Adrenal gland (tissue), 5 donors: ENCODE measurements at regions not wholly inside any gene's neighbourhood (a gene's known extent, or its start where the extent isn't known, plus 50 kb on each side); places are given as distances from the start of the nearest gene placed in this dataset.

Experiments used
- POLR2A ChIP-seq, 2 donors: fragments of 450-650 bp; IDR thresholded peaks; one replicate each; pipeline ENCODE4 v1.6.1; 2017; ENCODE audit warnings: antibody characterized with exemption in 2 of 2, mild to moderate bottlenecking in 2 of 2, moderate library complexity in 1 of 2
- TF ChIP-seq, protein P1 (sequence below), 6 experiments: fragments of 450-650 bp in 4 of 6; fragments of 200-600 bp in 2 of 6; sonication (generic) in 1 of 6; IDR thresholded peaks; 1 replicate in 5 of 6; 2 replicates in 1 of 6; pipeline versions ENCODE4 v1.5.1 to v1.8.0; 2016 to 2021; ENCODE audit warnings: antibody characterized with exemption in 6 of 6, mild to moderate bottlenecking in 2 of 6, moderate library complexity in 1 of 6
- donor health status: DM: no; HTN: no; CAD: no.

- TF ChIP-seq, protein P1, sequence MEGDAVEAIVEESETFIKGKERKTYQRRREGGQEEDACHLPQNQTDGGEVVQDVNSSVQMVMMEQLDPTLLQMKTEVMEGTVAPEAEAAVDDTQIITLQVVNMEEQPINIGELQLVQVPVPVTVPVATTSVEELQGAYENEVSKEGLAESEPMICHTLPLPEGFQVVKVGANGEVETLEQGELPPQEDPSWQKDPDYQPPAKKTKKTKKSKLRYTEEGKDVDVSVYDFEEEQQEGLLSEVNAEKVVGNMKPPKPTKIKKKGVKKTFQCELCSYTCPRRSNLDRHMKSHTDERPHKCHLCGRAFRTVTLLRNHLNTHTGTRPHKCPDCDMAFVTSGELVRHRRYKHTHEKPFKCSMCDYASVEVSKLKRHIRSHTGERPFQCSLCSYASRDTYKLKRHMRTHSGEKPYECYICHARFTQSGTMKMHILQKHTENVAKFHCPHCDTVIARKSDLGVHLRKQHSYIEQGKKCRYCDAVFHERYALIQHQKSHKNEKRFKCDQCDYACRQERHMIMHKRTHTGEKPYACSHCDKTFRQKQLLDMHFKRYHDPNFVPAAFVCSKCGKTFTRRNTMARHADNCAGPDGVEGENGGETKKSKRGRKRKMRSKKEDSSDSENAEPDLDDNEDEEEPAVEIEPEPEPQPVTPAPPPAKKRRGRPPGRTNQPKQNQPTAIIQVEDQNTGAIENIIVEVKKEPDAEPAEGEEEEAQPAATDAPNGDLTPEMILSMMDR (IDR thresholded peaks at IDR 0.05), result no peak
- TF ChIP-seq POLR2A (IDR thresholded peaks at IDR 0.05), result no peak
These were observed 145.1 kb upstream of the DAB2 start for GRCh38 chr5:39569857-39570256.
